HCT116 (cell line): ENCODE measurements at regions not wholly inside any gene's neighbourhood (a gene's known extent, or its start where the extent isn't known, plus 50 kb on each side); places are given as distances from the start of the nearest gene placed in this dataset.
A peak's percentile ranks its signal among the peaks of the same experiment; 100 is the strongest.

Experiments used
- ATAC-seq: fragments of 200-7000 bp; cut with Tn5 transposase; 2 replicates; pipeline ENCODE4 v1.9.1; 2020; ENCODE audit warnings: mild to moderate bottlenecking, moderate library complexity
- BruUV-seq: library from RNA; stranded (reverse); fragments of 400-500 nt; replicated peaks from 2 replicates; lab custom pipeline; 2021; lab: Mats Ljungman, UMichigan
- CTCF ChIA-PET: fragments of 300-600 bp; sonication (Branson Sonifier 250); formaldehyde crosslinking; loops from one replicate; lab custom pipeline; 2021; ENCODE audit warnings: antibody characterized with exemption; lab: Charles Lee
- POLR2A ChIA-PET: fragments of 300-600, 350-600 bp; sonication (Branson Sonifier 250); formaldehyde crosslinking; loops from one replicate; lab custom pipeline; 2021; ENCODE audit warnings: antibody characterized with exemption; lab: Charles Lee
- RAD21 ChIA-PET, 2 experiments: fragments of 300-600 bp; sonication (Branson Sonifier 250); formaldehyde crosslinking; loops; one replicate each; lab custom pipeline; 2023; ENCODE audit warnings: low total read pairs in 2 of 2; ENCODE audit not compliant: uncharacterized antibody in 2 of 2, unreplicated experiment in 2 of 2, low non-redundant PET in 1 of 2; lab: Charles Lee
- DNase-seq: peaks from one replicate; pipeline ENCODE4 v3.0.0-alpha.2; 2010; ENCODE audit warnings: low read depth, low spot score
- H2AFZ ChIP-seq: fragments of 200-600 bp; shearing (Covaris generic), sonication (generic); 2 replicates; pipeline ENCODE4 v1.6.1; 2017; ENCODE audit warnings: low read depth, mixed run types, mixed read lengths, antibody characterized with exemption, low read length; ENCODE audit not compliant: poor library complexity, severe bottlenecking
- H3K27ac ChIP-seq: 2 replicates; pipeline ENCODE4 v1.5.1; 2012; ENCODE audit warnings: low read depth, low read length
- H3K27me3 ChIP-seq: fragments of 200-600 bp; sonication (generic); 2 replicates; pipeline ENCODE4 v1.6.1; 2016; ENCODE audit warnings: mixed run types, low read length, mixed read lengths; ENCODE audit not compliant: insufficient read depth
- H3K36me3 ChIP-seq, 2 experiments: fragments of 200-500 bp in 1 of 2; fragments of 200-600 bp in 1 of 2; sonication (Bioruptor generic) in 1 of 2; sonication (generic) in 1 of 2; 2 replicates each; pipeline versions ENCODE4 v1.5.1 to v1.6.1; 2014 to 2016; ENCODE audit warnings: low read length in 2 of 2, inconsistent platforms in 1 of 2, mixed read lengths in 1 of 2, mixed run types in 1 of 2; ENCODE audit not compliant: insufficient read depth in 2 of 2, control insufficient read depth in 1 of 2
- H3K4me1 ChIP-seq, 2 experiments: fragments of 200-600 bp in 1 of 2; sonication (generic) in 1 of 2; 2 replicates each; pipeline versions ENCODE4 v1.5.1 to v1.6.1; 2012 to 2017; ENCODE audit warnings: low read length in 2 of 2, inconsistent platforms in 1 of 2, mild to moderate bottlenecking in 1 of 2, mixed read lengths in 1 of 2, mixed run types in 1 of 2, moderate library complexity in 1 of 2; ENCODE audit not compliant: insufficient read depth in 2 of 2, control insufficient read depth in 1 of 2
- H3K4me2 ChIP-seq: fragments of 200-600 bp; sonication (generic); 2 replicates; pipeline ENCODE4 v1.6.1; 2017; ENCODE audit warnings: mixed run types, low read length, mixed read lengths
- H3K4me3 ChIP-seq, 2 experiments: fragments of 200-600 bp in 1 of 2; sonication (generic) in 1 of 2; replicated peaks in 1 of 2; 2 replicates each; pipeline ENCODE4 v1.5.1; 2011 to 2016; ENCODE audit warnings: low read length in 2 of 2, control low read depth in 1 of 2, low read depth in 1 of 2, mild to moderate bottlenecking in 1 of 2, mixed read lengths in 1 of 2, mixed run types in 1 of 2
- H3K79me2 ChIP-seq: fragments of 200-600 bp; sonication (generic); 2 replicates; pipeline ENCODE4 v1.6.1; 2017; ENCODE audit warnings: mild to moderate bottlenecking, mixed run types, low read length, moderate library complexity, mixed read lengths; ENCODE audit not compliant: insufficient read depth
- H3K9ac ChIP-seq: fragments of 200-600 bp; sonication (generic); 2 replicates; pipeline ENCODE4 v1.6.1; 2016; ENCODE audit warnings: low read length, mixed read lengths
- H3K9me2 ChIP-seq: fragments of 200-600 bp; sonication (generic), shearing (Covaris generic); 2 replicates; pipeline ENCODE4 v1.6.1; 2017; ENCODE audit warnings: mixed run types, mild to moderate bottlenecking, moderate library complexity; ENCODE audit not compliant: insufficient read depth
- H3K9me3 ChIP-seq, 2 experiments: fragments of 200-500 bp in 1 of 2; fragments of 200-600 bp in 1 of 2; sonication (Bioruptor generic) in 1 of 2; sonication (generic) in 1 of 2; 2 replicates each; pipeline ENCODE4 v1.6.1; 2014 to 2017; ENCODE audit warnings: low read length in 2 of 2, mixed read lengths in 2 of 2, inconsistent platforms in 1 of 2, low read depth in 1 of 2, mild to moderate bottlenecking in 1 of 2, mixed run types in 1 of 2, moderate library complexity in 1 of 2; ENCODE audit not compliant: control insufficient read depth in 1 of 2, insufficient read depth in 1 of 2
- H4K20me1 ChIP-seq: fragments of 200-600 bp; sonication (generic), shearing (Covaris generic); 2 replicates; pipeline ENCODE4 v1.6.1; 2017; ENCODE audit warnings: mixed run types, mild to moderate bottlenecking, moderate library complexity; ENCODE audit not compliant: insufficient read depth
- ATF3 ChIP-seq: IDR thresholded peaks from 2 replicates; pipeline ENCODE4 v1.6.1; 2012
- CEBPB ChIP-seq: IDR thresholded peaks from 2 replicates; pipeline ENCODE4 v1.6.1; 2012; ENCODE audit warnings: low read depth
- CTCF ChIP-seq, 3 experiments: fragments of 200-600 bp in 1 of 3; sonication (generic) in 1 of 3; IDR thresholded peaks in 2 of 3; conservative IDR thresholded peaks in 1 of 3; 2 replicates each; pipeline ENCODE4 v1.5.1; 2012 to 2017; ENCODE audit warnings: low read depth in 2 of 3, low read length in 2 of 3, antibody characterized with exemption in 1 of 3, borderline replicate concordance in 1 of 3, control low read depth in 1 of 3, mild to moderate bottlenecking in 1 of 3, mixed read lengths in 1 of 3, mixed run types in 1 of 3, moderate library complexity in 1 of 3; ENCODE audit not compliant: insufficient read depth in 1 of 3
- ELF1 ChIP-seq: IDR thresholded peaks from 2 replicates; pipeline ENCODE4 v1.6.1; 2012; ENCODE audit warnings: low read depth, borderline replicate concordance
- EZH2 ChIP-seq: fragments of 200-600 bp; sonication (generic); IDR thresholded peaks from 2 replicates; pipeline ENCODE4 v1.6.1; 2017; ENCODE audit warnings: antibody characterized with exemption, mixed run types
- FOSL1 ChIP-seq: IDR thresholded peaks from 2 replicates; pipeline ENCODE4 v1.6.1; 2012; ENCODE audit warnings: low read depth
- JUND ChIP-seq: IDR thresholded peaks from 2 replicates; pipeline ENCODE4 v1.6.1; 2012
- MAX ChIP-seq: IDR thresholded peaks from 2 replicates; pipeline ENCODE4 v1.6.1; 2012
- REST ChIP-seq: IDR thresholded peaks from 2 replicates; pipeline ENCODE4 v1.6.1; 2012; ENCODE audit warnings: low read depth
- TCF7L2 ChIP-seq: IDR thresholded peaks from 2 replicates; pipeline ENCODE4 v1.7.0; 2011; ENCODE audit warnings: borderline replicate concordance, inconsistent platforms; ENCODE audit not compliant: insufficient read depth, insufficient read length; ENCODE audit errors: extremely low read depth
- YY1 ChIP-seq: IDR thresholded peaks from 2 replicates; pipeline ENCODE4 v1.6.1; 2011; ENCODE audit warnings: low read length, low read depth, moderate library complexity, mild to moderate bottlenecking; ENCODE audit not compliant: insufficient replicate concordance; ENCODE audit errors: extremely low read depth
- ZFX ChIP-seq: fragments of 450-650 bp; IDR thresholded peaks from 2 replicates; pipeline ENCODE4 v1.6.1; 2017
- intact Hi-C: fragments of 100-400 bp; cut with micrococcal nuclease; formaldehyde crosslinking; loops from 2 replicates; pipeline ENCODE4 v1.10.0; 2022

- no peak overlapping the region for H3K4me3 ChIP-seq
- no TSS peak for BruUV-seq
- no peak overlapping the region for H3K27ac ChIP-seq
- no peak for ATAC-seq
- POLR2A ChIA-PET: no interaction called here
- CTCF ChIA-PET: no interaction called here
- no peaks in the 10 kb centered on the region for H3K9me2 ChIP-seq
- no peaks in the 10 kb centered on the region for H3K9me3 ChIP-seq
- no peaks in the 10 kb centered on the region for H3K27me3 ChIP-seq
- no peaks in the 10 kb centered on the region for H3K36me3 ChIP-seq
- no peak for TF ChIP-seq ATF3
- 0 out of 2 replicates have a peak, but pooled peaks have one; percentile 18 for TF ChIP-seq CEBPB
- DNase-seq: no peak
- no peaks in the 10 kb centered on the region for H3K4me1 ChIP-seq
- no peak overlapping the region for H2AFZ ChIP-seq
- H3K4me2 ChIP-seq: no peak overlapping the region
- RAD21 ChIA-PET: no interaction called here
- no peaks in the 10 kb centered on the region for H3K79me2 ChIP-seq
- H3K9ac ChIP-seq: no peak overlapping the region
- intact Hi-C loops: no loop called here
- H4K20me1 ChIP-seq: no peaks in the 10 kb centered on the region
These were observed 172.6 kb upstream of the ZNF804B start for GRCh38 chr7:88586890-88587289.

GRCh38 chr7:88586219-88586618 is 173.3 kb upstream of the ZNF804B start:
- Histone ChIP-seq H3K36me3 (no peaks in the 10 kb centered on the region), H3K79me2 (no peaks in the 10 kb centered on the region), H3K9me2 (no peaks in the 10 kb centered on the region), H3K9me3 (no peaks in the 10 kb centered on the region), H3K27me3 (no peaks in the 10 kb centered on the region), H4K20me1 (no peaks in the 10 kb centered on the region), H3K4me2 (no peak overlapping the region), H3K27ac (no peak overlapping the region), H3K4me3 (no peak overlapping the region), H3K9ac (no peak overlapping the region), H2AFZ (no peak overlapping the region), H3K4me1 (no peaks in the 10 kb centered on the region)
- BruUV-seq: no TSS peak
- RAD21 ChIA-PET: no interaction called here
- CTCF ChIA-PET: no interaction called here
- TF ChIP-seq JUND (no peak), EZH2 (no peak), ZFX (no peak), REST (no peak), TCF7L2 (no peak), MAX (no peak), YY1 (no peak), FOSL1 (no peak), ELF1 (no peak), CTCF (IDR thresholded peaks at IDR 0.05 in 2 of 3, conservative IDR thresholded peaks at IDR 0.05 in 1 of 3; ENCODE audit: borderline replicate concordance in 1 of 3, insufficient read depth in 1 of 3, low read depth in 2 of 3, low read length in 2 of 3) (no peak)
- intact Hi-C loops: no loop called here
- ATAC-seq (no peak), DNase-seq (no peak)
- POLR2A ChIA-PET: no interaction called here
